ENCODE measurements at regions not wholly inside any gene's neighbourhood (a gene's known extent, or its start where the extent isn't known, plus 50 kb on each side); places are given as distances from the start of the nearest gene placed in this dataset.

- TF ChIP-seq, protein P1, sequence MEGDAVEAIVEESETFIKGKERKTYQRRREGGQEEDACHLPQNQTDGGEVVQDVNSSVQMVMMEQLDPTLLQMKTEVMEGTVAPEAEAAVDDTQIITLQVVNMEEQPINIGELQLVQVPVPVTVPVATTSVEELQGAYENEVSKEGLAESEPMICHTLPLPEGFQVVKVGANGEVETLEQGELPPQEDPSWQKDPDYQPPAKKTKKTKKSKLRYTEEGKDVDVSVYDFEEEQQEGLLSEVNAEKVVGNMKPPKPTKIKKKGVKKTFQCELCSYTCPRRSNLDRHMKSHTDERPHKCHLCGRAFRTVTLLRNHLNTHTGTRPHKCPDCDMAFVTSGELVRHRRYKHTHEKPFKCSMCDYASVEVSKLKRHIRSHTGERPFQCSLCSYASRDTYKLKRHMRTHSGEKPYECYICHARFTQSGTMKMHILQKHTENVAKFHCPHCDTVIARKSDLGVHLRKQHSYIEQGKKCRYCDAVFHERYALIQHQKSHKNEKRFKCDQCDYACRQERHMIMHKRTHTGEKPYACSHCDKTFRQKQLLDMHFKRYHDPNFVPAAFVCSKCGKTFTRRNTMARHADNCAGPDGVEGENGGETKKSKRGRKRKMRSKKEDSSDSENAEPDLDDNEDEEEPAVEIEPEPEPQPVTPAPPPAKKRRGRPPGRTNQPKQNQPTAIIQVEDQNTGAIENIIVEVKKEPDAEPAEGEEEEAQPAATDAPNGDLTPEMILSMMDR (IDR thresholded peaks at IDR 0.05; ENCODE audit: insufficient read depth, missing control alignments): no peak
- FAIRE-seq (no peak), DNase-seq (ENCODE audit: insufficient read length, low spot score) (no peak)
These were observed 1445.6 kb downstream of the TBC1D22A start for GRCh38 chr22:48207919-48208535.

DNA sequence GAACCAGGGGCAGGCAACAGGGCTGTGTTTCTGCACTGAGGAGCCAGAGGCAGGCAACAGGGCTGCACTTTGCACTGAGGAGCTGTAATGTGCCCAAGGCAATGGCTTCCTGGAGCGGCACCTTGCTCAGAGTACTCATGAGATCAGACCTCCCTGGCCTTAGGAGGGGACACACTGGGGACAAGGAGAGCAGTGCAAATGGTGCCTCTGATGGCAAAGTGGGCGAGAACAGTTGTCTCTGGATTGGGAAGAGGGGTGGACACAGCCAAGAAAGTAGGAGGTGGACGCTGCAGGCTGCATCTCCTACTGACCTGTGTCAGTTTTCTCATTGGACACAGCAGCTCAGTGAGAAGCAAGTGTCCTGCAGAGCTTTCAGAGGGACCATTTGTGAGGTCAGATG is 1443.3 kb downstream of the TBC1D22A start:
- TF ChIP-seq, protein P1 (IDR thresholded peaks at IDR 0.05; ENCODE audit: insufficient read depth, missing control alignments): no peak
- DNase-seq (ENCODE audit: insufficient read length, low spot score) (no peak), FAIRE-seq (no peak)

DNA sequence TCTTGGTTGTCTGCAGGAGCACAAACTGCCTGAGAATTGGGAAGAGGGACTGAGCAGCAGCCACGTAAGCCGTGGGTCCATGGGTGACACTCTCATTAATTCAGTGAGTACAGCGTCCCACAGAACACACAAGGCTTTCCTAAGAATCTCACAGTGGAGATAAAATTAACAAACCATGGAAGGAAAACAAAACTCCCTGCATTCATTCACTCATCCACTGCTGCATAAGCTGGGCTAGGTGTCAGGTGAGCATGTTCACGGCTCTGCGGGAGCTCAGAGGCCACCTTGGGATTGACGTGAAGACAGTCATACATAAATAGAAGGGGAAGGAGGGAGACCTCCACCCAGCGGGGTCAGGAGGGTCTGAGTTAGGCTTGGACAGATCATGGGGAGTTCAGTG is 1442.7 kb downstream of the TBC1D22A start:
- DNase-seq (ENCODE audit: insufficient read length, low spot score) (no peak), FAIRE-seq (no peak)
- TF ChIP-seq, protein P1 (IDR thresholded peaks at IDR 0.05; ENCODE audit: insufficient read depth, missing control alignments): no peak

DNA sequence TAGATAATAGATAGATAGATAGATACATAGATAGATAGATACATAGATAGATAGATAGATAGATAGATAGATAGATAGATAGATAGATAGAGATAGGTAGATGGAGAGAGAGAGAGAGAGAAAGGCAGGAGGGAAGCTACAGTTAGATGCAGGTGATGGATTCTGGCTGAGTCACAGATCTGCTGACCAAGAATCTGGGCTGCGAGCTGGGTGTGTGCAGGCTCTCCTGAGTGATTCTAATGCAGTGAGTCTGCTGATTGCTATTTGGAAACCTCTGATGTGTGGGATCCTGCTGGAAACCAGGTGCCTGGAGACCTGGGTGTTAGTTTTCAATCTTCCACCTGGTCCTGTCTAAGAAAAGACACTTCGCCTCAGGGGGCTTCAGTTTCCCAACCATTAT is 1441.8 kb downstream of the TBC1D22A start:
- DNase-seq (ENCODE audit: insufficient read length, low spot score): no peak
- FAIRE-seq: no peak
- TF ChIP-seq, protein P1 (IDR thresholded peaks at IDR 0.05; ENCODE audit: insufficient read depth, missing control alignments): no peak

DNA sequence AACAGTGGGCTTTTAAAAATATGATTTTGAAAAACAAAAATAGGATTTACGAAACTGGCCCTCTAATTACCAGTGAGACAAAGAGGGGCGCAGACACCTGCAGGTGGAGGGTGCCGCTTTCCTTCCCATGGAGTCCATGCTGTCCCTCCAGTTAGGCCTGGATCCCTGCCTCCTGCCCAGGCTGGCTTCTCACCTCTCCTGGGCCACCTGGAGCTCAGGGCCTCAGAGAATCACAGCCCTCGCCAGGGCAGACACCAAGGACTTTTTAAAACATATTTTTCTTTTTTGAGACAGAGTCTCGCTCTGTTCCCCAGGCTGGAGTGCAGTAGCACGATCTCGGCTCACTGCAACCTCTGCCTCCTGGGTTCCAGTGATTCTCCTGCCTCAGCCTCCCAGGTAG is 1437.2 kb downstream of the TBC1D22A start:
- TF ChIP-seq, protein P1 (IDR thresholded peaks at IDR 0.05; ENCODE audit: insufficient read depth, missing control alignments): no peak
- no peak for FAIRE-seq

GRCh38 chr22:48198489-48199459 is 1436.3 kb downstream of the TBC1D22A start:
- FAIRE-seq (no peak), DNase-seq (ENCODE audit: insufficient read length, low spot score) (no peak)
- TF ChIP-seq, protein P1 (IDR thresholded peaks at IDR 0.05; ENCODE audit: insufficient read depth, missing control alignments): no peak

More for the DNA sequence above, 1437.2 kb downstream of the TBC1D22A start:
- DNase-seq (ENCODE audit: insufficient read length, low spot score): no peak

Data from D721Med (cell line).